ENCODE measurements at regions not wholly inside any gene's neighbourhood (a gene's known extent, or its start where the extent isn't known, plus 50 kb on each side); places are given as distances from the start of the nearest gene placed in this dataset.

DNA sequence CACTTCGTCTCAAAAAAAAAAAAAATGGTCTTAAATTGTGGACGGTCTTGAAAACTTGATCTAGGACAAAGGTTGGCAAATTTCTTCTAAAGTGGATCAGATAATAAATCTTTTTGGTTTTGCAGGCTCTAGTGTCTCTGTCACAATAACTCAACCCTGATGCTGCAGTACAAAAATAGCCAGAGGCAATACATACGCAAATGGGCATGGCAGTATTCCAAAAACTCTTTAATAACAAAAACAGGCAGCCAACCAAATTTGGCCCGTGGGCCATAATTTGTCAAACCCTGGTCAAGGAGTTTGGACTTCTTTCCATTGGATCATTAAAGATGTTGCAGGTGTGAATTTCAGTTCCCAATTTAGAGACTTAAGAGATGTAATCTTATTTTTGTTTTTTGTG is 93.5 kb upstream of the MRI1 start:
- H3K36me3 ChIP-seq: no peaks in the 10 kb centered on the region
- DNase-seq (no peak), ATAC-seq (no peak)
- H3K4me3 ChIP-seq: no peak overlapping the region
- TF ChIP-seq, protein P1, sequence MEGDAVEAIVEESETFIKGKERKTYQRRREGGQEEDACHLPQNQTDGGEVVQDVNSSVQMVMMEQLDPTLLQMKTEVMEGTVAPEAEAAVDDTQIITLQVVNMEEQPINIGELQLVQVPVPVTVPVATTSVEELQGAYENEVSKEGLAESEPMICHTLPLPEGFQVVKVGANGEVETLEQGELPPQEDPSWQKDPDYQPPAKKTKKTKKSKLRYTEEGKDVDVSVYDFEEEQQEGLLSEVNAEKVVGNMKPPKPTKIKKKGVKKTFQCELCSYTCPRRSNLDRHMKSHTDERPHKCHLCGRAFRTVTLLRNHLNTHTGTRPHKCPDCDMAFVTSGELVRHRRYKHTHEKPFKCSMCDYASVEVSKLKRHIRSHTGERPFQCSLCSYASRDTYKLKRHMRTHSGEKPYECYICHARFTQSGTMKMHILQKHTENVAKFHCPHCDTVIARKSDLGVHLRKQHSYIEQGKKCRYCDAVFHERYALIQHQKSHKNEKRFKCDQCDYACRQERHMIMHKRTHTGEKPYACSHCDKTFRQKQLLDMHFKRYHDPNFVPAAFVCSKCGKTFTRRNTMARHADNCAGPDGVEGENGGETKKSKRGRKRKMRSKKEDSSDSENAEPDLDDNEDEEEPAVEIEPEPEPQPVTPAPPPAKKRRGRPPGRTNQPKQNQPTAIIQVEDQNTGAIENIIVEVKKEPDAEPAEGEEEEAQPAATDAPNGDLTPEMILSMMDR (IDR thresholded peaks at IDR 0.05): no peak
- peaks cover 0 to 10% of the 10 kb centered on the region in 2 donors for H3K27me3 ChIP-seq
- peaks cover 0 to 15% of the 10 kb centered on the region in 2 donors for H3K9me3 ChIP-seq
- H3K4me1 ChIP-seq: no peaks in the 10 kb centered on the region
- intact Hi-C loops (cut with DNase I): no loop called here
- no peak overlapping the region for H3K27ac ChIP-seq

GRCh38 chr19:13669780-13670355 is 94.5 kb upstream of the MRI1 start:
- ATAC-seq (no peak), DNase-seq (no peak)
- intact Hi-C loops (cut with DNase I): no loop called here
- TF ChIP-seq, protein P1 (IDR thresholded peaks at IDR 0.05): no peak
- Histone ChIP-seq H3K36me3 (no peaks in the 10 kb centered on the region), H3K4me3 (no peak overlapping the region), H3K9me3 (peaks cover 0 to 15% of the 10 kb centered on the region in 2 donors), H3K4me1 (no peaks in the 10 kb centered on the region), H3K27ac (no peak overlapping the region), H3K27me3 (peaks cover 0 to 10% of the 10 kb centered on the region in 2 donors)

DNA sequence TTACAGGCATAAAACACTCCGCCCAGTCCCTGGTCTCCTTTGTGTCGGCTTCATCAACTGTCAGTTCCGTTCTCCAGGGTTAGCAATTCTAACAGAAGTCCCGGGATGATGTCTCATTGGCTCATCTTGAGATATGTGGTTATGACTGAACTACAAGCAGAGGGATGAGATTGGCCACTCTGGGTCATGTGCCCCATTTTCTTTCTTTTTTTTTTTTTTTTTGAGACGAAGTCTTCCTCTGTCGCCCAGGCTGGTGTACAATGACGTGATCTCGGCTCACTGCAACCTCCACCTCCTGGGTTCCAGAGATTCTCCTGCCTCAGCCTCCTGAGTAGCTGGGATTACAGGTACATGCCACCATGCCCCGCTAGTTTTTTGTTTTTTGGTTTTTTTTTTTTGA is 95.4 kb upstream of the MRI1 start:
- TF ChIP-seq, protein P1 (IDR thresholded peaks at IDR 0.05): no peak
- ATAC-seq (no peak), DNase-seq (no peak)
- peaks cover 0 to 10% of the 10 kb centered on the region in 2 donors for H3K27me3 ChIP-seq
- no peak overlapping the region for H3K4me3 ChIP-seq
- H3K9me3 ChIP-seq: peaks cover 0 to 15% of the 10 kb centered on the region in 2 donors
- intact Hi-C loops (cut with DNase I): no loop called here
- H3K27ac ChIP-seq: no peak overlapping the region
- H3K36me3 ChIP-seq: no peaks in the 10 kb centered on the region
- H3K4me1 ChIP-seq: no peaks in the 10 kb centered on the region

DNA sequence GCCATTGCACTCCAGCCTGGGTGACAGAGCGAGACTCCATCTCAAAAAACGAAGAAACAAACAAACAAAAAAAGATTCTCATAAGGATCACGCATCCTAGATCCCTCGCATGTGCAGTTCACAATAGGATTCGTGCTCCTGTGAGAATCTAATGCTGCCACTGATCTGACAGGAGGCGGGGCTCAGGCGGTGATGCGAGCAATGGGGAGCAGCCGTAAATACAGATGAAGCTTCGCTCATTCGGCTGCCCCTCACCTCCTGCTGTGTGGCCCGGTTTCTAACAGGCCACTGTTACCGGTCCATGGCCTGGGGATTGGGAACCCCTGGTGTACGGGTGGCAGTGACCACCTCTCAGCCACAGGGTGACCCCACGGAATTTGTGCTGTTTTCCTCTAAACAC is 98.2 kb upstream of the MRI1 start:
- H3K27ac ChIP-seq: no peak overlapping the region
- intact Hi-C loops (cut with DNase I): no loop called here
- TF ChIP-seq, protein P1 (IDR thresholded peaks at IDR 0.05): no peak
- H3K36me3 ChIP-seq: no peaks in the 10 kb centered on the region
- DNase-seq: no peak
- ATAC-seq: no peak
- H3K27me3 ChIP-seq: peaks cover 0 to 10% of the 10 kb centered on the region in 2 donors
- no peaks in the 10 kb centered on the region for H3K4me1 ChIP-seq
- H3K4me3 ChIP-seq: no peak overlapping the region
- no peaks in the 10 kb centered on the region for H3K9me3 ChIP-seq

DNA sequence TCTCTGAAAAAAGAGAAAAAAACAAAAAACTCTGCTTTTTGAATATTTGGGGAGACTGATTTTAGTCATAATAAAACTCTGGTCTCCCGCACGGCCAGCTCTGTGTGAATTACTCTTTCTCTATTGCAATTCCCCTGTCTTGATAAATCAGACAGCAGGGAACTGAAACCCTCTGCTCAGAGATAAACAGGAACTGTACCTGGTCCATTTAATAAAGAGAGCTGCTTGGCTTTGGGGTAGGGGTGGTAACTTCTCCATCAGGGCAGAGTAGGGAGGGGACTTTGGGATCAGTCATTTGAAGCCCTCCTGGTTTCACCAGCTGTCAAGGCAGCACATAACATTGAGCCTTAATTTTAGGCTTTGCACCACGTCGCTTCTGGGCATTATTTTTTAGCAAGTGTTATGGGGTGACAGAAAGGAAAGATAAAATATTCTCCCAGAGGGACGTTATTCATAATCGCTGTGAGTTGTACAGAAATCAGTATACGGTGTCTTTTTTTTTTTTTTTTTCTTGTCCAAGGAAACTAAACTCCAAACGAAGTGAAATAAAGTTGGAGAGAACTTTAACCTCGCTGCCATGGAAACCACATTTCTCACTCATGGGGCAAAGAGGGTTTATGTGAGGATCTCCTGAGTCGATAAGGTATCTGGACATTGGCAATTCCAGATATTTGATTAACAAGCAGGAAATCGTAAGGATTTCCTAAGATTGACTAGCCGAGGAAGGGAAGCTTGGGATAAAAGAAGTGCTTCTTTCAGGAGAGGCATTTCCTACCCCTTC is 99.0 kb upstream of the MRI1 start:
- intact Hi-C loops (cut with DNase I): no loop called here
- TF ChIP-seq, protein P1 (IDR thresholded peaks at IDR 0.05): no peak
- Histone ChIP-seq H3K9me3 (no peaks in the 10 kb centered on the region), H3K27me3 (peaks cover 0 to 10% of the 10 kb centered on the region in 2 donors), H3K4me3 (no peak overlapping the region), H3K4me1 (no peaks in the 10 kb centered on the region), H3K36me3 (no peaks in the 10 kb centered on the region), H3K27ac (no peak overlapping the region)
- DNase-seq (no peak), ATAC-seq (no peak)

Measured in left lung (tissue), 4 donors.